ENCODE measurements at regions not wholly inside any gene's neighbourhood (a gene's known extent, or its start where the extent isn't known, plus 50 kb on each side); places are given as distances from the start of the nearest gene placed in this dataset.
A peak's percentile ranks its signal among the peaks of the same experiment; 100 is the strongest.

GRCh38 chr6:14789996-14790395 is 455.9 kb upstream of the JARID2 start (continued):
- no peak for TF ChIP-seq GLIS1 (tag by site-specific recombination; IDR thresholded peaks at IDR 0.05)

GRCh38 chr6:14790976-14791375 is 454.9 kb upstream of the JARID2 start:
- TF ChIP-seq ZNF140 (tag by site-specific recombination; IDR thresholded peaks at IDR 0.05) (no peak), SP2 (tag by site-specific recombination; IDR thresholded peaks at IDR 0.05) (no peak), ZNF138 (tag by site-specific recombination; IDR thresholded peaks at IDR 0.05; ENCODE audit: borderline replicate concordance) (no peak), ZNF248 (tag by site-specific recombination; IDR thresholded peaks at IDR 0.05) (no peak), ZNF302 (tag by site-specific recombination; IDR thresholded peaks at IDR 0.05; ENCODE audit: low read depth) (no peak), ZNF624 (tag by site-specific recombination; IDR thresholded peaks at IDR 0.05) (no peak), ZNF394 (tag by site-specific recombination; IDR thresholded peaks at IDR 0.05; ENCODE audit: borderline replicate concordance) (no peak), TRIM28 (IDR thresholded peaks at IDR 0.05; ENCODE audit: borderline replicate concordance, low read length) (no peak), PRDM10 (tag by site-specific recombination; IDR thresholded peaks at IDR 0.05) (no peak), EGR2 (tag by site-specific recombination; IDR thresholded peaks at IDR 0.05; ENCODE audit: low read depth) (no peak), HOXA7 (CRISPR knock-in tag; IDR thresholded peaks at IDR 0.05; ENCODE audit: borderline replicate concordance) (no peak), REPIN1 (tag by site-specific recombination; IDR thresholded peaks at IDR 0.05; ENCODE audit: low read depth) (no peak), ZNF132 (tag by site-specific recombination; IDR thresholded peaks at IDR 0.05; ENCODE audit: borderline replicate concordance) (no peak), ZNF837 (tag by site-specific recombination; IDR thresholded peaks at IDR 0.05) (no peak), ZNF777 (tag by site-specific recombination; IDR thresholded peaks at IDR 0.05; ENCODE audit: borderline replicate concordance) (no peak), ZNF114 (tag by site-specific recombination; IDR thresholded peaks at IDR 0.05) (no peak), WT1 (tag by site-specific recombination; IDR thresholded peaks at IDR 0.05) (no peak), ZNF830 (tag by site-specific recombination; IDR thresholded peaks at IDR 0.05; ENCODE audit: low read depth) (no peak), ZNF585B (tag by site-specific recombination; IDR thresholded peaks at IDR 0.05) (no peak), ZNF341 (tag by site-specific recombination; IDR thresholded peaks at IDR 0.05; ENCODE audit: low read depth) (no peak)
- Histone ChIP-seq H3K9me3 (ENCODE audit: control insufficient read depth, insufficient read depth, low read depth, low read length) (no peaks in the 10 kb centered on the region), H3K36me3 (ENCODE audit: control insufficient read depth in 2 of 2, insufficient read depth in 1 of 2, low read length in 2 of 2) (no peaks in the 10 kb centered on the region), H3K4me1 (ENCODE audit: control insufficient read depth, insufficient read depth, low read length) (peaks cover 13% of the 10 kb centered on the region), H3K27ac (ENCODE audit: extremely low read depth, low read depth, low read length) (no peak overlapping the region), H3K4me3 (ENCODE audit: low read depth, low read length) (no peak overlapping the region)
- ChIA-PET CTCF (no interaction called here), POLR2A (no interaction called here)

- Histone ChIP-seq H3K4me1 (ENCODE audit: control insufficient read depth, insufficient read depth, low read length) (peaks cover 13% of the 10 kb centered on the region), H3K4me3 (ENCODE audit: low read depth, low read length) (no peak overlapping the region), H3K27ac (ENCODE audit: extremely low read depth, low read depth, low read length) (no peak overlapping the region), H3K9me3 (ENCODE audit: control insufficient read depth, insufficient read depth, low read depth, low read length) (no peaks in the 10 kb centered on the region), H3K36me3 (ENCODE audit: control insufficient read depth in 2 of 2, insufficient read depth in 1 of 2, low read length in 2 of 2) (no peaks in the 10 kb centered on the region)
- POLR2A ChIA-PET: no interaction called here
- no peak for TF ChIP-seq ZBTB7A (tag by site-specific recombination; IDR thresholded peaks at IDR 0.05; ENCODE audit: low read depth)
- TF ChIP-seq PRDM6 (tag by site-specific recombination; IDR thresholded peaks at IDR 0.05): peak; percentile 52; the same call in 1 of the 2 replicates
- CTCF ChIA-PET: interaction anchor here (0.5 kb wide), 1 partner anchor 33 kb away, joined by 3 read pairs; no protein-coding TSS in a partner anchor
Observed at GRCh38 chr6:14791526-14791925, 454.3 kb upstream of the JARID2 start.
